GM03348 (cell line): ENCODE measurements at regions not wholly inside any gene's neighbourhood (a gene's known extent, or its start where the extent isn't known, plus 50 kb on each side); places are given as distances from the start of the nearest gene placed in this dataset.

Experiments used
- DNase-seq: peaks from one replicate; pipeline ENCODE4 v3.0.0; 2012; ENCODE audit warnings: low spot score

- DNase-seq, result no peak
Measured at GRCh38 chr3:187902041-187902471, 156.8 kb upstream of the BCL6 start.

GRCh38 chr3:187902936-187903335 is 157.7 kb upstream of the BCL6 start:
- DNase-seq, result no peak

GRCh38 chr3:187903697-187904096 is 158.4 kb upstream of the BCL6 start:
- no peak for DNase-seq

DNA sequence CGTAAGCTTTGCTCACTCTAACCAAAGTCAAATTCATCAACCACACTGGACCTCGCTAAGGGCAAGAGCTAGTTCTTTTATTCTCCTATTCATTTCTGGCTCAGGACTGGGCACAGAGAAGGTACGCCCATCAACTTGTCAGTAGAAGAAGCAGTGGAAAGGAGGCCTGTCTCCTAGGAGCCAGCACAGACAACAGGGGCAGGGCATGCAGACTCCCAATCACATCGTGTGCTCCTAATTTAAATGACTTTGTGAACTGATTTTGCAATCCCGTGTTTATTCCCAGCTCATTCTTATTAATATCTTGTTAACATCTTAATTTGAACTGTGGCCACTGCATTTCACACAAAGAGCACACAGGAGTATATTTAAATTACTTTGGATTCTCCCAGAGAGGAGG is 161.1 kb upstream of the BCL6 start:
- no peak for DNase-seq

DNA sequence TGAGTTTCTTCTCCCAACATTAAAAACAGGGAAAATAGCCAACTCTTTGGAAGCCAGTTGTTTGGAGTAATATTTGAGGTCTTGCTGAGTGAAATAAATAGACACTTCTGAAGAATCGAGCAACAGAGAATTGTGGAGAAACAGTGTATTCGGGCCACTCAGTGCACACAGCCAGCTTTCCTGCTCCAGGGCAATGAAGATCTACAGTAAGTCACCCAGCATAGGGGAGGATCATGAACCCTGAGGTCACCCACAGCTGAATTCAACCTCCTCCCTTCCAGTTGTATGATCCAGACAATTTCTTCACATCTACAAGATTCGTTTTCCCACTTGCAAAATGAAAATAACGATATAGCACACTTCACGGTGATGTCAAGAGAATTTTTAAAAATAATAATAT is 161.7 kb upstream of the BCL6 start:
- no peak for DNase-seq

DNA sequence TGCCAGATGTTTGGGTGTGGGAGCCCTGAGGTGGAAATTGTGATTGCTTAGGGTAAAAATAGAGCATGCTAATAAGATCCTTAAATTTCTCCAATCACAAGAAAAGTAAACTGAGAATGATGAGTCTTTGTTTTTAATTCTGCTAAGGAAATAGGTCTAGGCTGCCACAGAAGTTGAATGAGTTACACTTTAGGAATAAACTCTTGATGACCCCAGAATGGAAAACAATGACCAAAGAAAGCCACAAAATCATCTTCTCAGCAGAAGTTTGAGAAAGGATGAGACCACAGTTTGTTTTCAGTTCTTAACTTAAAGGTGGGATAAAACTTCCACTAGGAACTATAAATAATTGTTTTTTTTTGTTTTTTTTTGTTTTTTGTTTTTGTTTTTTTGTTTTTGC is 164.6 kb upstream of the BCL6 start:
- no peak for DNase-seq

DNA sequence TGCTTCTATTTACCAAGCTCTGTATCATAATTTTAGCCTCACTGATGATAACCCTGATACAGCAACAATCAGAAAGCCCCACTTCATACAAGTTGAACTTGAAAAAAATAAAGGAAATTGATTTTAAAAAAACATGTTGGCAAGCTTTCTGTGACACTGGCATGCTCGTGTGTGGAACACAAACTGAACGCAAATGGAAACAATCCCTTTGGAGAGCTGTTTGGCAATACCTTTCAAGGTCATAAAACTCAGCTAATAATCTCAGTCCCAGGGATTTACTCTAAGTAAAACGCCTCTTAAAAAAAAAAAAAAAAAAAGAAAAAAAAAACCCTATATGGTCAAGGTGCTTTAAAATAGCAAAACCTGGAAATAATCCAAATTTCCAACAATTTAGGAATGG is 166.7 kb upstream of the BCL6 start:
- DNase-seq, result no peak

DNA sequence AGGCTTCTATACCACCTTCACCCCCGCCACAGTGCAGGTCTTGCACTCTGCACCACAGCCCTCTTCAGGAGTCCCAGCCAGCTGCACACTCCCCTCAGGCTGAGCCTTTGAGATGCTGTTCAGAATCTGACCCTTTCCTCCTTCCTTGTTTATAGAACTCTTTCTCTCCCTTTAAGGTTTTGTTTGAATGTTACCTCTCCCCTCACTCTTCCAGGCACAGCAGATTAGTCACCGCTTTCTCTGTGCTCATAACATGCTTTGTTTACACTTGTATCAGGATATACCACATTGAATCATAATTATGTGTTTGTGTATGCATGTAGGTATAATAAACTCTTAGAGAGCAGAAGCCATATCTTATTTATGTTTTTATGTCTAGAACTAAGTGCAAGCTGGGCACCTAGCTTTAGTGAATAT is 168.4 kb upstream of the BCL6 start:
- no peak for DNase-seq

- DNase-seq, result no peak
Measured at GRCh38 chr3:187914231-187914630, 169.0 kb upstream of the BCL6 start.

DNA sequence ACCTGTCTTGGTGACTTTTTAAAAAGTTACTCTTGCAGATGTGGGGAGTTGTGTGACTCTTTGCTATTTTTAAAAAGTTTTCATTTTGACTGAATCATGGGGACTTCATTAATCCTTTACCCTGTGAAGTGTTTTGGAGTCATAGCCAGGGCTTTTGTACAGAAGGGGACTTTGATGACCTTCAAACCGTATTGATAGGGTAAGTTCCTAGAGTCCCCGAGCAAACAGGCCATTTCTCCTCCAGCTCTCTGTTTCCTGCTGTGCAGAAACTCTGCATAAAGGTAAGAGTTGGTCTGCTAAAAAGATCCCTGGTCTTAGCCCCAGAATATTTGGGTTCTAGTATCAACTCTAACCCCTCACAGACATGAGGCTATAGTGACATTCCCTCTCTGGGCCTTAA is 170.8 kb upstream of the BCL6 start:
- DNase-seq, result no peak

GRCh38 chr3:187918081-187918644 is 172.9 kb upstream of the BCL6 start:
- DNase-seq, result no peak

DNA sequence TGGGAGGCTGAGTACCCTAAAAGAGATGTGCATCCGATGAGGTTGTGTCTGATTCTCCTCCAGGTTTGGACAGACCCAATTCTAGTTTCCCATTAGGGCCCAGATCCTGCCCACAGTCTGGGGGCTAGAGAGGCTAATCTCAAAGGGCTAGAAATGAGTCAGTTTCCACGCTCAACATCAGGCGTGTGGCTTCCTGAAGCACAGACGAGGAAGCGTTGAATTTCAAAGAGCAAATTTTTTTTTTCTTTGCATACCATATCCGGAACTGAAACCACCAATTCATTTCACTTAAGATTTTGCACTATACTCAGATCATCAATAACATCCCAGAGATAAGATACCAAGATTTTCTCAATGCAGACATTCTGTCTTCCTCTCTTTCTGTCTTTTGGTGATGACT is 173.8 kb upstream of the BCL6 start:
- DNase-seq, result no peak

DNA sequence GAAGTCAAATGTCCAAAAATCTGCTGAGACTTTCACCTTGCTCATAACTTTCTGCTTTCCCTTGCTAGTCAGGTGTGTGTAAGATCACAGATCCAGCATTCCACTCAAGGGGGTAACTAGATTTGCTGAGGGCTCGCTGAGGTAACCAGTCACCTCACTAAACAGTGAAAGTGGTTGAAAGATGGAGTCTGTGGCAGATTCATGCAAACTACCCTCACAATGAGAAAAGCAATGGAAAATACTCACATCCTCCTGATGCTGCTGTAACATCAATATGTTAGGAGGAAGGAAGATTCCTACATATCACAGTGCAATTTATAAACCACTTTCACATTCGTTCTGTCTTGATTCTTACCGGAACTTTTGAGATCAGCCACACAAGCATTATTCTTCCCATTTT is 174.3 kb upstream of the BCL6 start:
- DNase-seq, result no peak

- no peak for DNase-seq
Measured at GRCh38 chr3:187920030-187920429, 174.8 kb upstream of the BCL6 start.

- DNase-seq, result peak; percentile 31
Measured at GRCh38 chr3:187920913-187921312, 175.6 kb upstream of the BCL6 start.

GRCh38 chr3:187921391-187922074 is 176.3 kb upstream of the BCL6 start:
- no peak for DNase-seq

DNA sequence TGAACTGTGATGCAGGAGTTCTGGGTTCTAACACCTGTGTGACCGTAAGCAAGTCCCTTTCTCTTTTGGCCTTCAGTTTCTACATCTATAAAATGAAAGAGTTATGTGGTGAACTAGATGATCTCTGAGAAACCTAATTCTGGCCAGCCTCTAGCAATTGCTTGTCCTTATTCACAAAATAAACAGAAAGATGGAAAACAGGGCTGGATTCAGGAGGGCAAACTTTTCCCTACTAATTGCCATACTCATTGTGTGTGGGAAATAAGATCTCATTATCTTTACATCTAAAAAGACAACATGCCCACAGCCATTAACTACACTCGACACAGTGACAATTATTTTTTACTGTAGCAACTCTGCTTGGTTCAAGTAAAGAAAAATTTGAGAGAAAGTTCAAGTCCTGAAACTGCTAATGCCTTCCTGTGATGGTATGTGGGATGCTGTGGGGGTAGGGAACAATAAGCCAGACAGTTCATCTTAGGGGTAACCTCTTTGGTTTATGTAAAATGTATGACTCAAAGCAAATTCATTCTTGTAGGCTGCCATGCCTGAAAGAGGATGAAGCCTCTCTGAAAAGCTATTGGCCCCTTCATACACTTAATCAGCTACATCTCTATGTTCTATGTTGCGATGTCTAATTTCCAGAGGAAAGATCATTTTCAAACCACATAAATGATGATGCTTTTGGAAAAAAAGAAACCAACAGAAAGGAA is 177.6 kb upstream of the BCL6 start:
- peak; percentile 50 for DNase-seq

- DNase-seq, result no peak
Measured at GRCh38 chr3:187924651-187925050, 179.4 kb upstream of the BCL6 start.

- no peak for DNase-seq
Measured at GRCh38 chr3:187925326-187925725, 180.1 kb upstream of the BCL6 start.

DNA sequence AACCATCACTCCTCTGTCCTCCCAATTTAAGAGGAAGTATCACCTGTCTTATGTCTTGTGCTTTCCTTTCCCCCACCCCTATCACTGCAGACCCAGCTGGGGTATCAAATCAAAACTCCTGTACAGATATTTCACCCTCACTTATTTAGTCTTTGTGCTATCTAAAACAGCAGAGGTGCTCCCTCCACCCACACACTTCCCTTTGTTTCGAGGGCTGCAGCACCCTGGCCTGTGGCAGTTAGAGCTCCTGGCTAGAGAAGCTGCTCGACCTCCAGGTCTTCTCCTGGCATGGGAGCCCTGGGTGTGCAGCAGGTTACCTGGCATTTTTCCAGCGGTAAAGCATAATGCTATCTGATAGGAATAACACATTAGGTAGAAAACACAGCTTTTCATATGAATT is 181.4 kb upstream of the BCL6 start:
- DNase-seq, result no peak

GRCh38 chr3:187927565-187927964 is 182.3 kb upstream of the BCL6 start:
- DNase-seq, result no peak

DNA sequence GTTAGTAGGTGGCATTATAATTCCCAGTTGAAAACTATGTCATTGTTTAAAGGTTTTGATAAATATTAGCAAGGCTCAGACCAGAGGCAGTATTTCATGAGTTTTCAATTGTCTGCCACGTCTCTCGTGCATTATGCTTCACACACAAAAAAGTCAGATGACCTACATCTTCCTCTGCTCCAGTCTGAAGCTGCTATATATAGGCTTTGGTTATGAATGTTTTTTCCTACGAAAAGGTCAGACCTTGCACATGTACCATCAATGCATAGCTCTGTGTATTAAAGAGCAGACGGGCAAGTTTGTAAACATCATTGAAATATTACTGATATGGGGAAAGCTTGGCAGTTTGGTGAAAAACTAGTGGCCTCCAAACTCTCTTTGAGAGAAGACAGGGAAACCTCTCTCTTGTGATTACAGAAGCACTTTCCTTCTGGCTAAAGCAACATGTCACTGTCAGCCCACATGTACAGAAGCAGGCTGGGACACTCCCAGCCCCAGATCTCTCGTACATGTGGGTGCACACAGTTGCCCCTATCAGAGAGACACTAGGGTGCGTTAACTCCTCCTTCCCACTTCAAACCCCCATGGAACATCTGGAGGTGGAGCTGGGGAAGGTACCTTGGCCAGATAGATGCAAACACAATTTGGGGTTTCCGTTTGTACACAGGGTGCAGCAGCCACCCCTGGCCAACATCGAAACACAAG is 184.0 kb upstream of the BCL6 start:
- DNase-seq, result no peak

DNA sequence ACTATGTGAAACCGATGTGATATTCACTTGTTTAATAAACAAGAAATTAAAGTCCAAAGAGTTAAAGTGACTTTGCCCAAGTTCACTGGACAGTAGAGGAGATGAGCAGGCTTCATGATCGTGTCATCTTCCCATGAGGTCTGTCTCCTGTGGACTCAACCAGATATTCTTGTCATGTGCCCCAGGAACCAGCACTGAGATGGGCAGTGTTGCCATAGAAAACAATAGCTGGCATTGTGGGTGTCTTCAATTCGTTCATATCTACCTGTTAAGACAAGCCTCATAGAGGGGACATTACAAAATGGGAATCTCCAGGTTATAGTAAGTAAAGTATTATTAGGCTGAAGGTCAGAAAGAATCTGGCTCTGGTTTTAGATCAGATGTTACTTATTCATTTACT is 184.8 kb upstream of the BCL6 start:
- DNase-seq, result no peak
